NOMO-1 (cell line): ENCODE measurements at regions not wholly inside any gene's neighbourhood (a gene's known extent, or its start where the extent isn't known, plus 50 kb on each side); places are given as distances from the start of the nearest gene placed in this dataset.

Source experiments
- DNase-seq, 2 experiments: peaks; one replicate each; lab custom pipeline; 2025; ENCODE audit not compliant: unreplicated experiment in 2 of 2; lab: John Stamatoyannopoulos, UW

DNA sequence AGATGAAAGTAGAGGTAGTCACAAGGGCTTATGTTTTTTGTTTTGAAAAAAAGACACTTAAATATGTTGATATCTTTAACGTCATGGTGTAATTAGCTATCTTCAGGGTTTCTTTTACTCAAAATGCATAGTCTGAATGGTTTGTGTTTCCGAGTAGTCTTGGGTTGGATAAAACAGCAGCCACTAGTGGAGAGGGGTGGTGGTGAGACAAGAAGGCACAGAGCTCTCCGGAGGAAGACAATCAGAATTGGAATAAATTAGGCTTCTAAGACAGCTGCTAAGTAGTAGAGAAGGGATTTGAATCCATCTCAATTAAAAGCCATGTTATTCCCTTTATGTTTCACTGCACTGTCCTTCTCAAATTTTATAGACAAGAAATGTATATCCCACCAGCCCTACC, 240.4 kb upstream of the VEGFC start:
- no peak for DNase-seq

DNA sequence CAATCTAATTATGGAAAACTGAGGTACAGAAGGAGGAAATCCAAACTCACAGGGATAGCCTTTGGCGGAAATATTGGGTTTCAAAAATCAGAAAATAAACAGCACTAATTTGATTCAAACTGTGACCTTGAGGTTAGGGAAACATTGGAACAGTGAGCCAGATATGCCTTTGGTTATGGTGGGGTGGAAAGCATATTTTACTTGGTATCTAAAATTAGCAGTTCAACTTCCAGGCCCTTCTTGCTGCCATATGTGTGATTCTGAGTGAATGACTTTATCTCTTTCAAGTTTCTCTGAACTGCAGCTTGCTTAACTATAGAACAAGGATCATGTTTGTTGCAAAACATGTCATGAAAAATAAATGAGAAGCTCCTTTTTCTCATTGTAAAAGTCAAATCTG, 240.9 kb upstream of the VEGFC start:
- DNase-seq: no peak

DNA sequence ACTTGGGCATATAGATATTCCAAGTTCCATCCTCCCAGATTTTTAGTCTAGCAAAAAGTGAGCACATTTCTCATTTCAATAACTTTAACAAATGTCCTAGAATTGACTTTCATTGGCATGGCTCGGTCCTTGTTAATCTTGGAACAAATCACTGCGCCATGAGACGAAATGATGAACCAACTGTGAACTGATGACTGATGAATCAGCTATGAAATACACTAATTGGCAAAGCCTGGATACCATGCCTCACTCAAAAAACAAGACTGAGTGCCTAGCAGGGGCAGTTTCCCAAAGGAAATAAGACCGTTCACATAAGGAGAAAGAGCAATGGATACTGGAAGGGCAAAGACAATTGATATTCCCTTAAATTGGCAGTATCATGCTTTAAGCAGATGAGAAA, 248.6 kb upstream of the VEGFC start:
- DNase-seq: no peak

DNA sequence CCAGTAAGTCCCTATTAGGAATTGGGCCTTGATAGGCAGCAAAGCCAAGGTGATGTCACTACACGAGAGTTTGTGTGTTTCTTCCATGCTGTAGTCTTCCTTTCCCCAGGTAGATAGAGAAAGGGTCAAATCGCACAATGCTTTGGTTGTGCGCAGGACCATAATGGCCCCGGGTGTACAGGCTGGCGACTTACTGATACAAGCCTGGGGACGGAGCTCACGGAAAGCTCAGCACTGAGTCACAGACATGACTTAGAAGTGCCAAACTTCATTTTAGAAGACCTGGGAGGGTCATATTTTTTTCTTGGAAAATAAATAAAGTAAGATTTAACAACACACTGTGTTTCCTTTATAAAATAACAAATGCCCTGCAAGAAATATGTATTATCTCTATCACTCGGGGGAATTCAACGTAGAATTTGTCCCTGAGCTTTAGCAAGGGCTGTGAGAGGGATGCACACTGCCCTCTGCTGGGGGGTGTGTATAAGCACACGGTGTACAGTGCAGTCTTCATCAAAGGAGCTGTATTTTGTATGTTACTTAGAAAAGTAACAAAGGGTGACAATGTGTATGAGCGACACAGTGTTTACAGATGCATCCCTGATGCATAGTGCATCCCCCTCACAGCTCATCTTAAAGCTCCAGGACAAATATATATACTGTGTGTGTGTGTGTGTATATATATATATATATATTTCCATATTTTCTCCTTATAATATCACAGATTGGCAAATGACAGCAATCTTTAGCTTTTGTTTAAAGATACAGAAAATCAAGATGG, 254.5 kb upstream of the VEGFC start:
- peak; percentile 37 to 52 for DNase-seq

DNA sequence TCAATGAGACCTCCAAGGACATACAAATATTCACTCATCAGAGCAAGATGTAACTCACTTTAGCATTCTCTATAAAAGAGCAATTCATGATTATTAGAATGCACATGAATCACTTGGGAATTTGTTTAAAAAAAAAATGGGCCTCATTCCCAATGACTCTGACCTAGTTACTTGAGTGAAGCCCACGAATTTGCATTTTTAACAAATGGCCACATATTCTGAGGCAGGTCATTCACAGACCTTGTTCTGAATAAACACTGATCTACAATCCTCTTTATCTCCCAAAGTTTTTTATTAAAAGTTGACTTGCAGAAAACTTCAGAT, 255.1 kb upstream of the VEGFC start:
- no peak for DNase-seq

DNA sequence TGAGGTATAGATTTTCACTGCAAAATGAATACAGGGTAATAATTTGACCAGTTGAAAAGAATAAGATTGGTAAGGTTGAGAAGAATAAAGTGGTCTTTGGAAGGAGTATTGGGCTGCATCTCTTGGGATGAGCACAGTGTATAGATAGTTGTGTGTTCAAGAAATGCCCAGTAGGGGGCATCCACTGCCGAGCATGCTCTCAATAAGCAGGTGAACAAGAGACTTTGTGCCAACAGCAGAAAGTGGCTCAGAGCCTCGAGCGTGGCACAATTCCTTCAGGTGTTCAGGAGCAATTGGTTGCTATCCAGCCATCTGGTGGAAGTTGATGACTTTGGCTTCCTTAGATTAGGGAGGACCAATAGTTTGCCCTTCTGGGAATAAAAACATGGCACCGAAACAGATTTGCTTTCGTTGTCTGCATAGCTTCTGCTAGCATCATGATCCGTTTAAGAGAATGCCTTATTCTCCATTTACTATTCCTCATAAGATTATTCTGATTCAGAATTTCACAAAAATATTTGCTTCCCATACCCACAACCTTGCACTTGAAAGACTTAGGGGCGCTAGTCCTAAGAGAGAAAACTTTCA, 258.1 kb upstream of the NEIL3 start:
- peak in 1 of 2 experiments; percentile 32 for DNase-seq

DNA sequence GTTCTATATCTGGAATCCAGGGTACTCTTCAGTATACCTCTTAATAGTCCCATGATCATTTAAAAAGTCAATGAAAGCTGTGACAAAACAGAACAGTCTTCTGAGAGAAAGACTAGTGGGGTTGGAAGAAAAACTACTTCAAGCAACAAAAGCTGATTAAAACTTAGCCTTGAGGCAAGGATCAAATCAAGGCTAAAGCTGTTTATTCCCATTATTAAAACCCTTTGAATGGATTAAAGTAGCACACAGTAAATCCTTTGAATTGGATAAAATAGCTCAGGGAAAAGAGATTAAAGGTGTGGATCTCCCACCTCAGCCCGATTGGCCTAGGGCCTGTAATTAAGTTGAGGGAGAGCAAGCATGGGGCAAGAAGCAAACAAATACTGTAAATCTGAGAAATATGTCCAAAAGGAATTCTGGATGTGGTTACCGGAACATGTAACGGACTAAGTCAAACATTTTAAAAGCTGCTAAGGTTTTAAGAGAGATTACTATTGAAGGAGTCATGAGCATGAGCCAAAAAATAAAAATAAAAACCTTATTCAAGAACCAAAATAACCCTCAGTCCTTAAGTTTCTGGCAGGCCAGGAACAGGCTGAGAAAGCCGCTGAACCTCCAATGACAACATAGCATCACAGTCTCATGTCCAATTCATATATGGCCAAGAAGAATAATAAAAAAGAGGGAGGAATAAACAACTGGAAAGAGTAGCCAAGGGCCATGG, 257.3 kb upstream of the NEIL3 start:
- DNase-seq: no peak

DNA sequence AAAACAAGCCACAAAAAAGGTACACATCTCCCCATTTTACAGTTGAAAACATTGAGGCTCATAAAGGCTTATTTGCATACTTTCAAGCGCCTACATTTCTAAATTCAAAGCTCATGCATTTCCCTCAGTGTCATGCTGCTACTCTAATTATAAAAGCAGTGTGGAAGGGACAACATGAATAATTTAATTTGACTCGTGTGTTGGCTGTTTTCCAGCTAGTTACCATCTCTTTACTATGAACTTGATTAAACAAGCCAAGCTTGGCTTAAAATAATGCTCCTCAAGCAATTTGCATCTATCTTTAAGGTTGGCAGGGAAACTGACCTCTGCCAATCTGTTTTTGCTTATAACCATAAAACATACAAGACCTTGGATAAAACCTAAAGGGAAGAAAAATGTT, 252.5 kb upstream of the NEIL3 start:
- DNase-seq: no peak

DNA sequence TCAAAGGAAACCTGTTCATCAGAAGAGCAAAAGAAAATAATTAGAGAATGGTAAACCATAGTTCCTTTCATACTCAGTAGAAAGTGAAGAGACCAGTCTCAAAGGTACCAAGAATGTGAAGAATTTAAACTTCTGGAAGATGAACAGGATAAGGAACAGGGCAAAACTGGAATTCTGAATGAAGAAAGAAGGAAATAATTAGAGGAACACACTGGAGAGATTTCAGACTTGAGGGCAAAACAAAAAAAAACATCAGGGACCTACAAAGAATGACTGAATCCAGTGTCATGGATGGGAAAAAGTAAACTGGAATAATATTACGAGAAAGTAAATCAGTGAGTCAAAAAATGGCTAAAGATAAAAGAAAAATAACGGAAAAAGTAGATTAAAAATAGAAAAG, 245.6 kb upstream of the NEIL3 start:
- DNase-seq: no peak

DNA sequence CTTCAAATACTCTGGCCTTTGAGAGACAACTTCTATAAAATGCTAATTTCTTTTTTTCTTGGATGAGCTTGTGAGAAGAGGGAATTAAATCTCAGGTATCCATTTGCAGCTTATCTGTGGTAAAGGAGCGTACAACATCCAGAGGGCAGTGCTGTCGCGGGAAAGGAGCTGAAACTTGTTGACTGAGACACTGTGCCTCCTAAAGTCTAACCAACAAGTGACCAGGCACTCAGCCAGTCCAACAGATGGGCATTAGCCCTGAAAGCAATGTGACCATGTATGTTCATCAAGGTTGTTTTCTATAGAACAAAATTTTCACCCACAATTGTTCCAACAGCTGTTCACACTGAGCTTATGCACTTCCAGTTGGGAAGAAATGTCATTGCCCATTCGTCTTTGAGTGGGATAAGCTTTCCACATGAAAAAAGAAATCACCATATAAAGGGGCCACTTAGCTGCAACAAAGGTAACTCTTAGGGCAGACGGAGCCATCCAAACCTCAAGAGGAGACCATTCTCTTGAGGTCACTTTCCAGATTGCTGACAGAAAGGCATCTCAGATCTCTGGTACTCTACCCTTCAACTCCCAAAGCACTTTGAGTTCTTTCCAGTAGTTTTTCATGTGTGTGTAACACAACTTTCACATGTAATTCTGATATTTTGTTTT, 244.8 kb upstream of the NEIL3 start:
- no peak for DNase-seq

DNA sequence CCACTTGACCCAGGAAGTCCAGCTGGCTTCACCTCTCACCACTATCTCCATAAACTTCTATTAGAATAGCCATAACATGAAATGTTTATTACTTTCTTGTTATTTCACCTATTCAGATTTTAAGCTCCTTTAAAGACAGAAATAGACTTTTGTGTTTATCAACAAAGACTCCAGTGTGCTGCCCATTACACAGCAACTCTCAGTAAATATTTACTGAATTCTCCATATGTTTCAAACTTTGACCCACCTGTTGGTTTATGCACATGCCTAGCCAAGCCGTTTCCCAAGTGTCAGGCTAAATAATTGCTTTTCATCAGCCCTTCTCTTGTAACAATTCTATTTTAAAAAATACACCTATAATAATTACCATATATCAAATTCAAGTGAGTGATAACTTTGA, 242.9 kb upstream of the NEIL3 start:
- no peak for DNase-seq

DNA sequence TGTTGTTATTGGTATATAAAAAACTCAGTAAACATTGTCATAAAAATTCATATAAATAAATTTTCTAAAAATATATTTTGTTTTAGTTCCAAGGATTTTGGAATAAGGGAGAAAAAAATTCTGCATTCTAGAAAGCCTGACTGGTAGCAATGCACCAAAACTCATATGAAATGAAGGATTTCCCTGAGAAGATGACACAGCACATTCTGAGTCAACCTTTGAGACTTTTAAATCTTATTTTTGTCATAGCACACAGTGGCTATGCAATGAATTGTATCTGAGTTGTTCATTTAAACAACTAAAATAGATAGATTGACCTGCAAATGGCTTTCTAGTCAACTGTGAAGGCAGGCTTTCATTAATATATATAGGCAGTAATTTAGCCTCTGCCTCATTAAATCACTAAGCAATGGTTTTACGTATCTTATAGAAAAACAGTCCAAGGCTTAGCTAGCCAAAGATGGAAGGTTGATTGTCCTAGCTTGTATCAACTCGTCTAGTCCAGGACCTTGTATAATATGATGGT, 239.1 kb upstream of the NEIL3 start:
- DNase-seq: no peak

DNA sequence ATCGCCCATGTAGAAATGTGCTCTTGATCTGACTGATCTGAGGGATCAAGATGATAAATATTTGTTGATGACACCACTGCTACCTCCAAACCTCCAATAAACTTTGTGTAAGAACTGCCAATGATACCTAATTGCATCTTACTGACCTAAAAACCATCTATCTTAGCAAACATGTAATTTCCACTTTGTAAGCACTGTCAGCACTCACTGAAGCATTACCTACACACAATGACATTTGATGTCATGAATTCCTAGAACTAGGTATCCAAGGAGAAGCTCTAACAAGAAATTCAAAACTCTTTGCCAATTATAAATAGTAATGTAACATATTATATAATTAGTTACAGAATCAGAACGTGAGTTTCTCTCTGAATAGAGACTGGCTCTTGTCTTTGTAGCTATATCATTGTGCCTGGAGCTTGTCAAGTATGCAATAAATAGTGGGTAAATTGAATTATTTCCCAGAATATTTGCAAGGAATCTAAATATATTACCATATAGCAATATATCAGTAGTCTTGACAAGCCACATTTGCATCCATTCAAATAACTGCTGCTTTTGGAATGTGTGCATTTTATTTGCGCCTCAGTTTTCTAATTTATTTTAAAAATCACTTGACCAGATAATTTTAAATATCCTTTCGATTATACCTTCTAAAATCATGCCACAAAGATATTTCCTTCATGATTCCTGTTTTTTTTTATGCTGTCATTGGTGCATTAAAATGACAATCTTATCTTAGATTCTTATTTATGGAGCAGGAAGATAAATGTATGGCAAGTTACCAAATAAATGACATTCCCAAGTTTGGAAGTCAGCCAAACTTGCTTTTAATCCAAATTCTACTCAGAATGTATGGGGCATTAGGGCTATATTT, 232.3 kb upstream of the NEIL3 start:
- no peak for DNase-seq

DNA sequence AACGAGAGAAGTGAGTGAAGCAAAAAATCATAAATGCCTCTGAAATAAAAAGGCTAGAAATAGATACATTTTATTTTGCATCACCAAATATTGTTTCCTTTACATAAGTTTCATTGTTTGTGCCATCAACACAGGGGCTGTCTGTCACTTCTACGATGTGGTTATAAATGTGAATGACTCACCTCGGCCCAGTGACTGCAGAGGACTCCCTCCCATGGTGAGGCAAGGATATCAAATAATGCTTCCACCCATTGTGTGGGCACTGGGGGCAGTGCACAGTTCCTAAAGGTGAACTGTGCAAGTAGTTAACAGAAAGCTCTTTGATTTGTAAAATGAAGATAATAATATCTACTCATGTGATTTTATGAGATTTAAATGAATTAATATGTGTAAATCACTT, 230.3 kb upstream of the NEIL3 start:
- DNase-seq: no peak

DNA sequence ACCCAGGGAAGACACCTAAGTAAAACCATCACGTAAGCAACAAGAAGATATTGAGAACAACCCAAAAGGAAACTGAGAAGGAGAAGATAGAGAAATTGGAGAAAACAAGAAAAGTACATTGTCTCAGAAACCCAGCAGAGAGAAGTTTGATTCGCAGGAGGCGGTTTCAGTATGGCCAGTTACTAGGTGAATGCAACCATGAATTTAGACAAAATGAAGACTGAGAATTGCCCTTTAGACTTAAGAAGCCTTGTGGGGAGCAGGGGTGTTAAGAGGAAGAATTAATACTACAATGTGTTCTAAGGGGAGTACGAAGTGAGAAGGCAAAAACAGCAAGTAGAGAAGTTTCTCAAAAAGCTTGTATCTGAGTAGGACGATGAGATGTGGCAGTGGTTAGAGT, 229.3 kb upstream of the NEIL3 start:
- no peak for DNase-seq

DNA sequence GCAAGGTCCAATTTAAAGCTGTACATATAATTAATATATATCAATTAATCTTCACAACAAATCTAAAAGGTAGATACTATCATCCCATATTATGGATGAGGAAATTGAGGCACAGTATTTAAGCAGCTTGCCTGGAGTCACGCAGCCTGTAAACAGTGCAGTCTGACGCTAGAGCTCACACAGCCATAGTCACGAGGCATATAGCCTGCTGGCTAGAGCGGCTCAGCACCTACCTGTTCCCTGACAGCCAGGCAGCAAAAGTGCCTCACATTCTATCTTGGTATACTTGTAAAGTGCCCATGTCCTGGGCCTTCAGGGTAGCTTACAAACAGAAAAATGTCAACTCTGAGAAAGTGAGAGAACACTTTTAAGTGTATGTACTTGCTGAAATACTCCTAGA, 222.6 kb upstream of the NEIL3 start:
- DNase-seq: no peak

DNA sequence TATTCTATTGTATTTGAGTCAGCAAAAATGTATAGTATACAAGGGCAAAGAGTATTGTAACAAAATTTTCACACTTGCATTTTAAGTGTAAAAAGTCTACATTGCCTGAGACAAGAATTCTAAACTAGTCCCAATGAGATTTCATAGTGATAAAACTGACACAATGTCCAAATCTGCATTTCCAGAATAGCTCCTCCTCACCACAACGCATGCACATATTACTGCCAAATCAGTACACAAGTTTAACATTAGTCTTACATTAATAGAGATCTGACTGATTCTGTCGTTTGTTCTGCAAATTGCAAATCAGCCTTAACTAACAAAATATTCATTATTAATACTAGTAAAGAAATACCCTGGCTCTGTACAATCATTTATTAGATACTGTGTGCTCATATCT, 222.2 kb upstream of the NEIL3 start:
- DNase-seq: no peak

DNA sequence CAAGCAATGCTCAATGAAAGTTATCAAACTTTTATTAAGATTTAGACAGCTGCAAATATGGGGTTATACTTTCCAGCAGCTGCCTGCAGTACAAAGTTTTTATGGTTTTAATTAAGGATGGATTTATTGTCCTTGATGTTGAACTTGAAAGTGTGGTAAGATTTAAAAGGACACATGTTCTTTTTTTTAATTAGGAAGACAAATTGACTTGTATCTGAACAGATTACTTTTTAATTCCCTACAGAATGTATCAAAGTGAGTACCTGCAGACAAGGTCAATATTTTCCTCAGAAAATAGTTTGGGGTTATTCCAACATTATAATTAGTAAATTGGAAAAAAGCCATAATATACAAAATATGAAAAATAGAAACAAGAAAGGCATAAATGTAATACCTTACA, 218.2 kb upstream of the NEIL3 start:
- DNase-seq: no peak

DNA sequence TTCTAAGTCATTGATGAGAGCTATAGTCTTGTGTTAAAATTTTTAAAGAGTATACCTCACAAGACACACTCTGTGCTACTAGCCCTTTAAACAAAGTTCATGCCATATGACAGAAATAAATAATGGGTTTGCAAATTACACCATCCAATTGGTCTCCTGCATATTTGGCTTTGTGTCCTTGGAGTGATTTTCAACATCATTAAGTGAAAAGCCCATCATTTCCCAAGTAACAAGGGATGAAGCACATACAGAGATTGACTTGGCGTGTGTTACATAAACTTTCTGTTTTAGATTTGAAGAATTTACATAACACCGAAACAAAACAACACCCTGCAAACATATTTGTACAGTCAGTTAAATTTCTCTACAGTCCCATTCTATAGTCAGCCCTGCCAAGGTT, 216.9 kb upstream of the NEIL3 start:
- DNase-seq: no peak

DNA sequence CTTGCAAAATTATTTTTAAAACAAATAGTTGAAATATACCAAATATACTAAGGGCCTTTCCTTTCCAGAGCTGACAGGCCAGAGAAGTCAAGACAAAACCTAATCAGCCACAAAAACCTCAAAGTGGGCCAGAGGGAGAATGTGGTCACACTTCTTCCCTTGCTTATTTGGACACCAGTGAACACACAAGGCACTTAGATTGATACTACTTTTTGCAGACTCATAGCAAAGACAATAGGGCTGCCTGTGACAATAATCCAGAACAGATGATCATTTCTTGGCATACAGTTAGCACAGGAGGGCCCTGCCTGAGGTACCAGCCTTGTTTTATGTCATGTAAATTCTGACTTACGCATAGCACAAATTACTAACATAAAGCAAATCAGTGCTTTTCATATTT, 215.7 kb upstream of the NEIL3 start:
- DNase-seq: no peak

DNA sequence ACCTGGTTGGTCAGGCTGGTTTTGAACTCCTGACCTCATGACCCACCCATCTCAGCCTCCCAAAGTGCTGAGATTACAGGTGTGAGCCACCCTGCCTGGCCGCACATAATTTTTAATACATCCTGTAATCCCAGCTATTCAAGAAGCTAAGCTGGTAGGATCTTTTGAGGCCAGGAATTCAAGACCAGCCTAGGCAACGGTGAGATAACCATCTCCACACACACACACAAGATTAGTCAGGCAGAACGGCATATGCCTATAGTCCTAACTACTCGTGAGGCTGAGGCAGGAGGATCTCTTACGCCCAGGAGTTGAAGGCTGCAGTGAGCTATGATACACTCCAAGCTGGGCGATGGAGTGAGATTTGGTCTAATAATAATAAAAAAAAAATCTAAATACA, 212.4 kb upstream of the NEIL3 start:
- no peak for DNase-seq
